ENCODE measurements at regions not wholly inside any gene's neighbourhood (a gene's known extent, or its start where the extent isn't known, plus 50 kb on each side); places are given as distances from the start of the nearest gene placed in this dataset.

DNA sequence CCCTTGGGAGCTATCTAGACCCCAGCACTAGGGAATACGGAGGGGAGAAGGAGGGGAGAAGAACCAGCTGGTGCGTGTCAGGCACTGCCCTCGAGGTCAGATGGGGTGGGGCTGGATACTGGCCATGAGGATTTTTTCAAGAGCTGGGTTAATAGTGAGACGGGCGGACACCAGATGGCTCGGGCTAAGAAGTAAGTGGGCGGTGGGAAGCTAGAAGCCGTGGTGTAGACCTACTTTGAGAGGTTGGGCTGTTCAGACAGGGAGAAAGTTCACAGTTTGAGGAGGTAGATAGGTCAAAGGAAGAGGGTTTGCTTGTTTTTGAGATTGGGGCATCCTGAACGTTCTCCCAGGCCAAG lies 303.8 kb downstream of the SEC14L1 start:
- Histone ChIP-seq H4K91ac (replicated peaks; ENCODE audit: insufficient read length, low read length) (no peak overlapping the region), H3K4me3 (ENCODE audit: extremely low read depth in 1 of 4, insufficient read depth in 2 of 4, low read depth in 3 of 4, low read length in 4 of 4) (no peak overlapping the region), H3K56ac (replicated peaks; ENCODE audit: insufficient read length, low read depth, low read length) (no peak overlapping the region), H3K9ac (replicated peaks in 1 of 4; ENCODE audit: extremely low read depth in 1 of 4, low read depth in 3 of 4, low read length in 3 of 4) (no peak overlapping the region), H2BK15ac (ENCODE audit: low read length) (no peak overlapping the region), H2BK5ac (ENCODE audit: low read depth, low read length) (no peak overlapping the region), H3K27me3 (replicated peaks in 1 of 4; ENCODE audit: control insufficient read depth in 3 of 4, extremely low read depth in 1 of 4, insufficient read depth in 3 of 4, low read length in 3 of 4) (no peaks in the 10 kb centered on the region), H2BK120ac (replicated peaks; ENCODE audit: low read depth, low read length) (no peak overlapping the region), H3K4me2 (ENCODE audit: insufficient read depth in 1 of 2, low read depth in 2 of 2, low read length in 2 of 2) (no peak overlapping the region), H3K79me1 (ENCODE audit: low read depth, low read length) (peaks cover 16% of the 10 kb centered on the region), H3K4me1 (replicated peaks in 1 of 4; ENCODE audit: control insufficient read depth in 3 of 4, insufficient read depth in 4 of 4, low read length in 3 of 4) (peaks cover 2 to 7% (median 5%) of the 10 kb centered on the region in 4 experiments), H3K27ac (ENCODE audit: low read depth, low read length) (no peak overlapping the region), H4K20me1 (replicated peaks in 1 of 2; ENCODE audit: control insufficient read depth in 1 of 2, insufficient read depth in 2 of 2, low read length in 2 of 2) (peaks cover 3 to 15% of the 10 kb centered on the region in 2 experiments), H3K18ac (ENCODE audit: extremely low read depth, low read length) (no peak overlapping the region), H2AFZ (ENCODE audit: low read length) (no peak overlapping the region), H3K36me3 (ENCODE audit: control insufficient read depth in 2 of 4, insufficient read depth in 4 of 4, low read length in 3 of 4) (no peaks in the 10 kb centered on the region), H3K23me2 (ENCODE audit: low read depth, low read length) (peaks cover 3% of the 10 kb centered on the region; the same call in 1 of the 2 replicates), H3K79me2 (ENCODE audit: control insufficient read depth in 1 of 2, insufficient read depth in 2 of 2, low read length in 2 of 2) (peaks cover 0 to 47% of the 10 kb centered on the region in 2 experiments; a peak in 2 of 4 replicates), H2BK12ac (ENCODE audit: low read depth, low read length) (no peak overlapping the region), H3K23ac (ENCODE audit: insufficient read length) (no peak overlapping the region), H4K8ac (ENCODE audit: extremely low read depth, insufficient read depth, low read length) (no peak overlapping the region), H3K4ac (replicated peaks; ENCODE audit: insufficient read length, low read depth, low read length) (no peak overlapping the region), H4K5ac (ENCODE audit: insufficient read length, low read depth, low read length) (no peak overlapping the region), H3K14ac (ENCODE audit: insufficient read length) (no peak overlapping the region), H2AK5ac (ENCODE audit: low read depth, low read length) (no peak overlapping the region), H3K9me3 (ENCODE audit: insufficient read depth in 2 of 2, low read depth in 1 of 2, low read length in 1 of 2) (no peaks in the 10 kb centered on the region), H2BK20ac (ENCODE audit: low read length) (no peak overlapping the region)
- ChIA-PET POLR2A (ENCODE audit: partially characterized antibody) (interaction anchor here (1.0 kb wide), 1 partner anchor 9 kb away, joined by 3 read pairs; no protein-coding TSS in a partner anchor), CTCF (ENCODE audit: partially characterized antibody) (interaction anchor here (0.6 to 4.3 kb wide), 6 partner anchors 15 to 123 kb away, joined by 3 to 32 read pairs (median 6); no protein-coding TSS in a partner anchor)
- FAIRE-seq (no peak), DNase-seq (ENCODE audit: low read depth in 1 of 2, low spot score in 2 of 2) (no peak)
- WGBS, 2 experiments (ENCODE audit: extremely low coverage in 1 of 2, insufficient coverage in 1 of 2, insufficient read length in 1 of 2, insufficient replicate concordance in 2 of 2, low coverage in 1 of 2, low lambda C conversion rate in 2 of 2, missing lambda C conversion rate in 1 of 2), result 94% methylated on average over 7 of the region's 9 CpGs; no CpG with 5 or more reads in 1 of the 2 experiments
- TF ChIP-seq ASH2L (IDR thresholded peaks at IDR 0.05; ENCODE audit: low read length), result no peak
- TF ChIP-seq YY1 (IDR thresholded peaks at IDR 0.05; ENCODE audit: low read depth, low read length), result no peak
- TF ChIP-seq SAP30 (IDR thresholded peaks at IDR 0.05; ENCODE audit: insufficient read depth, insufficient replicate concordance, low read length), result no peak
- no peak for TF ChIP-seq RFX5 (IDR thresholded peaks at IDR 0.05; ENCODE audit: borderline replicate concordance, low read depth, low read length)
- TF ChIP-seq RAD21 (IDR thresholded peaks at IDR 0.05 in 1 of 2, conservative IDR thresholded peaks at IDR 0.05 in 1 of 2; ENCODE audit: low read depth in 2 of 2, low read length in 2 of 2), result no peak
- TF ChIP-seq, protein P1, sequence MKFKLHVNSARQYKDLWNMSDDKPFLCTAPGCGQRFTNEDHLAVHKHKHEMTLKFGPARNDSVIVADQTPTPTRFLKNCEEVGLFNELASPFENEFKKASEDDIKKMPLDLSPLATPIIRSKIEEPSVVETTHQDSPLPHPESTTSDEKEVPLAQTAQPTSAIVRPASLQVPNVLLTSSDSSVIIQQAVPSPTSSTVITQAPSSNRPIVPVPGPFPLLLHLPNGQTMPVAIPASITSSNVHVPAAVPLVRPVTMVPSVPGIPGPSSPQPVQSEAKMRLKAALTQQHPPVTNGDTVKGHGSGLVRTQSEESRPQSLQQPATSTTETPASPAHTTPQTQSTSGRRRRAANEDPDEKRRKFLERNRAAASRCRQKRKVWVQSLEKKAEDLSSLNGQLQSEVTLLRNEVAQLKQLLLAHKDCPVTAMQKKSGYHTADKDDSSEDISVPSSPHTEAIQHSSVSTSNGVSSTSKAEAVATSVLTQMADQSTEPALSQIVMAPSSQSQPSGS (IDR thresholded peaks at IDR 0.05; ENCODE audit: low read length), result no peak
- no peak for TF ChIP-seq POLR2AphosphoS5 (IDR thresholded peaks at IDR 0.05; ENCODE audit: low read depth, low read length)
- no peak for TF ChIP-seq KDM4A (IDR thresholded peaks at IDR 0.05; ENCODE audit: low read depth, low read length, severe bottlenecking)
- TF ChIP-seq FOSL1 (IDR thresholded peaks at IDR 0.05; ENCODE audit: insufficient read depth, low read depth, low read length), result no peak
- TF ChIP-seq SP1 (IDR thresholded peaks at IDR 0.05; ENCODE audit: low read depth, low read length), result no peak
- no peak for TF ChIP-seq SUZ12 (IDR thresholded peaks at IDR 0.05; ENCODE audit: low read length)
- TF ChIP-seq TAF7 (optimal IDR thresholded peaks at IDR 0.05; ENCODE audit: borderline replicate concordance, low read depth, low read length), result no peak
- no peak for TF ChIP-seq SP4 (IDR thresholded peaks at IDR 0.05; ENCODE audit: low read length)
